ENCODE measurements at regions not wholly inside any gene's neighbourhood (a gene's known extent, or its start where the extent isn't known, plus 50 kb on each side); places are given as distances from the start of the nearest gene placed in this dataset.

DNA sequence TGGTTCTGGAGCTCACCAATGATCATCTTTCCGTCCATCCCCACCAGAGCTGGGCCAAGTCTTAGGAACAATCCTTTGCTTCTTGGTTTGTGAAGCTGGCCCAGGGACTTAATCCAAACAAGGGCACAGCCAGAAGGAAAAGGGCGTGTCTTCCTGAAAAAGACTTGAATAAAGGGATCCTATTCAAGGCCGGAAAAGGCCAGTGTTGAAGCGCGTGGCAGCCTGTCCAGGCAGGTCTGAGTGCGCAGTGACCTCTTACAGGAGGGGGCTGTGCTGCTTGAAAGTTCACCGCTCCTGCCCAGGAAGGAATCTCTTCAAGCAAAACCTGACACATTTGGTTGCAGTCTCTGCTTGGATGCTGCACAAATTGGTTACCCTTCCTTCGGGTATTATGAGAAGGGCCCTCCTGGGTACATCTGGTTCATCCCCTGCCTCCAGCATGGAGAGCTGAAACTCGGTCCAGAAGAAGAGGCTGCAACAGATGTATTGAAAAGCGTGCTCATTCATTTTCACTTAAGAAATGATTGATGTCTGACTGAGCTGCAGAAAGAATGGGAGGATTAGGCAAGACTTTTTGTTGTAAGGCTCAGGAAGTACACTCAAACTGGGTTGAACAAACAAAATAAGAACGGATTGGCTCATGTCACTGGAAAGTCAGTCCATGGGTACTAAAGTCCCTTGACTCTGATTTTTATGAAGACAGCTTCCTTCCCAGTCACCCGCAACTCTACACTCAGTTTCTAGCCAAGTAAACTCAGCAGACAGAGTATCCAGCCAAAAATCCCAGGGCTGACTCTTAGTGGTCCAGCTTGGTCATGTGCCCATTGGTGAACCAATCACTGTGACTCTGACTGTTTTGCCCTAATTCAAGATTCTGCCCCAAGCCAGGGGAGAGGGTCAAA lies 136.3 kb downstream of the TFAP2C start:
- BruUV-seq (replicated peaks) = no TSS peak
- Histone ChIP-seq H3K79me2 (ENCODE audit: insufficient read depth, low read length) (no peaks in the 10 kb centered on the region), H3K27me3 (ENCODE audit: insufficient read depth, low read length) (no peaks in the 10 kb centered on the region), H3K27ac (ENCODE audit: low read depth, low read length) (no peak overlapping the region), H3K4me1 (ENCODE audit: control insufficient read depth in 1 of 2, insufficient read depth in 2 of 2, low read length in 2 of 2) (no peaks in the 10 kb centered on the region), H3K9me3 (ENCODE audit: control insufficient read depth in 1 of 2, insufficient read depth in 1 of 2, low read depth in 1 of 2, low read length in 2 of 2) (no peaks in the 10 kb centered on the region), H4K20me1 (ENCODE audit: insufficient read depth) (no peaks in the 10 kb centered on the region), H3K4me2 (ENCODE audit: low read length) (no peak overlapping the region), H3K4me3 (replicated peaks in 1 of 2; ENCODE audit: low read depth in 1 of 2, low read length in 2 of 2) (no peak overlapping the region), H3K9me2 (ENCODE audit: insufficient read depth) (no peaks in the 10 kb centered on the region), H3K36me3 (ENCODE audit: control insufficient read depth in 1 of 2, insufficient read depth in 2 of 2, low read length in 2 of 2) (no peaks in the 10 kb centered on the region), H2AFZ (ENCODE audit: low read depth, low read length, poor library complexity, severe bottlenecking) (no peak overlapping the region), H3K9ac (ENCODE audit: low read length) (no peak overlapping the region)
- CTCF ChIA-PET = no interaction called here
- no peak for DNase-seq (ENCODE audit: low read depth, low spot score)
- ATAC-seq = no peak
- POLR2A ChIA-PET = no interaction called here
- TF ChIP-seq JUND (IDR thresholded peaks at IDR 0.05) (no peak), ELF1 (IDR thresholded peaks at IDR 0.05; ENCODE audit: borderline replicate concordance, low read depth) (no peak), YY1 (IDR thresholded peaks at IDR 0.05; ENCODE audit: extremely low read depth, insufficient replicate concordance, low read depth, low read length) (no peak), EGR1 (IDR thresholded peaks at IDR 0.05; ENCODE audit: low read depth) (no peak), EZH2phosphoT487 (IDR thresholded peaks at IDR 0.05; ENCODE audit: borderline replicate concordance) (no peak), TCF7L2 (IDR thresholded peaks at IDR 0.05; ENCODE audit: borderline replicate concordance, extremely low read depth, insufficient read depth, insufficient read length) (no peak), ZFX (IDR thresholded peaks at IDR 0.05) (no peak), RAD21 (IDR thresholded peaks at IDR 0.05; ENCODE audit: low read depth) (no peak), POLR2AphosphoS5 (IDR thresholded peaks at IDR 0.05; ENCODE audit: low read depth, low read length) (no peak), ZBTB33 (IDR thresholded peaks at IDR 0.05; ENCODE audit: extremely low read depth, insufficient replicate concordance, low read length) (no peak), ATF3 (IDR thresholded peaks at IDR 0.05) (no peak), SIN3A (IDR thresholded peaks at IDR 0.05; ENCODE audit: low read depth) (no peak), CBX3 (IDR thresholded peaks at IDR 0.05; ENCODE audit: low read depth) (no peak)
- TF ChIP-seq, protein P1, sequence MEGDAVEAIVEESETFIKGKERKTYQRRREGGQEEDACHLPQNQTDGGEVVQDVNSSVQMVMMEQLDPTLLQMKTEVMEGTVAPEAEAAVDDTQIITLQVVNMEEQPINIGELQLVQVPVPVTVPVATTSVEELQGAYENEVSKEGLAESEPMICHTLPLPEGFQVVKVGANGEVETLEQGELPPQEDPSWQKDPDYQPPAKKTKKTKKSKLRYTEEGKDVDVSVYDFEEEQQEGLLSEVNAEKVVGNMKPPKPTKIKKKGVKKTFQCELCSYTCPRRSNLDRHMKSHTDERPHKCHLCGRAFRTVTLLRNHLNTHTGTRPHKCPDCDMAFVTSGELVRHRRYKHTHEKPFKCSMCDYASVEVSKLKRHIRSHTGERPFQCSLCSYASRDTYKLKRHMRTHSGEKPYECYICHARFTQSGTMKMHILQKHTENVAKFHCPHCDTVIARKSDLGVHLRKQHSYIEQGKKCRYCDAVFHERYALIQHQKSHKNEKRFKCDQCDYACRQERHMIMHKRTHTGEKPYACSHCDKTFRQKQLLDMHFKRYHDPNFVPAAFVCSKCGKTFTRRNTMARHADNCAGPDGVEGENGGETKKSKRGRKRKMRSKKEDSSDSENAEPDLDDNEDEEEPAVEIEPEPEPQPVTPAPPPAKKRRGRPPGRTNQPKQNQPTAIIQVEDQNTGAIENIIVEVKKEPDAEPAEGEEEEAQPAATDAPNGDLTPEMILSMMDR (IDR thresholded peaks at IDR 0.05 in 2 of 3, conservative IDR thresholded peaks at IDR 0.05 in 1 of 3; ENCODE audit: borderline replicate concordance in 1 of 3, insufficient read depth in 1 of 3, low read depth in 2 of 3, low read length in 2 of 3) = no peak
- TF ChIP-seq, protein P2, sequence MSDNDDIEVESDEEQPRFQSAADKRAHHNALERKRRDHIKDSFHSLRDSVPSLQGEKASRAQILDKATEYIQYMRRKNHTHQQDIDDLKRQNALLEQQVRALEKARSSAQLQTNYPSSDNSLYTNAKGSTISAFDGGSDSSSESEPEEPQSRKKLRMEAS (IDR thresholded peaks at IDR 0.05) = no peak
- RAD21 ChIA-PET (ENCODE audit: low non-redundant PET in 1 of 2, low total read pairs in 2 of 2, uncharacterized antibody in 2 of 2, unreplicated experiment in 2 of 2) = no interaction called here
- intact Hi-C loops (cut with micrococcal nuclease) = no loop called here
